GM12892 (cell line): ENCODE measurements at regions not wholly inside any gene's neighbourhood (a gene's known extent, or its start where the extent isn't known, plus 50 kb on each side); places are given as distances from the start of the nearest gene placed in this dataset.
"Not testable (repeated sequence)": the region's sequence is repeated elsewhere in the genome, so short reads cannot be mapped to it uniquely, and the experiment has no call there.

ENCODE experiments used
- DNase-seq: peaks from one replicate; pipeline ENCODE4 v3.0.0; 2011; ENCODE audit not compliant: insufficient read length
- FAIRE-seq: peaks from 2 replicates; lab custom pipeline; 2011; peaks lifted over from hg19 to GRCh38; lab: Jason Lieb, UNC
- POLR2A ChIP-seq: IDR thresholded peaks from 2 replicates; pipeline ENCODE4 v1.6.1; 2011; ENCODE audit warnings: low read depth, low read length, control low read depth
- POLR2AphosphoS5 ChIP-seq: IDR thresholded peaks from 2 replicates; pipeline ENCODE4 v1.6.1; 2011; ENCODE audit warnings: low read depth, low read length, control low read depth
- TAF1 ChIP-seq: IDR thresholded peaks from 2 replicates; pipeline ENCODE4 v1.6.1; 2011; ENCODE audit warnings: low read depth, mild to moderate bottlenecking, control low read depth, low read length, borderline replicate concordance

DNA sequence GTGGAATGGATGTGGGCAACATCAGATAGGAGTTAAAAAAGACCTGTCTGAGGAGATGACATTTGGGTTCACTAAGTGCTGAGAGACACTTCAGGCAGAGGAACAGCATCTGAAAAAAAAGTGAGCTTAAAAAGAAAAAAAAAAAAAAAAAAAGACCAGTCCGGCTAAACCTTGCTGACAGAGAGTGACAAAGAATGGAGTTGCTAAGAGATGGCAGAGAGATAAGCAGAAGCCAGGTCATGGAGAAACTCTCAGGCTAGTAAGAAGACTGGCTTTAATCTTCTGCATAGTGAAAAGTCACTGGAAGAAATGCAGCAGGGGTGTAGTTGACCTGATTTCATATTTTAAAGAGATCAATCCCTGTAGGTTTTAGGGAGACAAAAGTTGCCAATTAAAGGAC lies 711.1 kb upstream of the SEMA3D start:
- DNase-seq, result no peak
- TF ChIP-seq POLR2A, result no peak

DNA sequence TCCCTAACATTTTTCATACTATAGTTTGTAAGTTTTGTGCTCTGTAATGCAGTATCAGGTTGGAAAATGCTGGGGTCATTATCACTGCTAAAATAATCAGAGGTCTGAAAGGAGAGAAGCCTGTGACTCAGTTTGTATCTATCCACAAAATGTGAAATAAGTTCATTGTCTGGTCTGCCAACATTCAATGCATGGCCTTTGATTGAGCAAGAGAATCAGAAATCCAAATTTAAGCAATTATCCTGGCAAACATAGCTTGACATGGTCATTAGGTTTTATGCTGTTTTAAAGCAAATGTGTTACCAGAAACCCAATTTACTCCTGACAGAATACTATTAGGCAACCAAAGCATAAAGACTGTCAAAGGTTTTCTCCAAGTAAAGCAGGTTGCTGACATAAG lies 709.7 kb upstream of the SEMA3D start:
- FAIRE-seq (no peak), DNase-seq (no peak)
- TF ChIP-seq TAF1, result no peak
- no peak for TF ChIP-seq POLR2A
- no peak for TF ChIP-seq POLR2AphosphoS5

More for the DNA sequence above, 711.1 kb upstream of the SEMA3D start:
- FAIRE-seq, result no peak

DNA sequence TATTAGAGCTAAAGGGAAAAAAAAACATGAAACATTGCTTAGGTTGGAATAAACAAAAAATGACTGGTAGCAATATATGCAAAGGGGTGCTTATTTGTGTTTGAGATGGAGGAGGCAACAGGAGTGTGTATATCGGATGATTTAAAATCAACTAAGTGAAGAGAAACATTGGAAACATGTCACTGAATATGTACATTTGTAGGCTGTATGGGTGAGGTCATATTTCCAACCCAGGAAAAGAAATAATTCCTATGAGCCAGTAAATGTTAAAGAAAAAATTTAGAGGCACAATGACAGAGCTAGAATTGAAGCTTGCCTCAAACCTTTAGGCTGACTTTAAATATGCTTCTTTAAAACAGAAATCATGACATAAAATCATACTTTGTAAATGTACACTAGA lies 709.0 kb upstream of the SEMA3D start:
- no peak for TF ChIP-seq POLR2A
- no peak for TF ChIP-seq TAF1
- TF ChIP-seq POLR2AphosphoS5, result no peak
- DNase-seq (no peak), FAIRE-seq (no peak)

DNA sequence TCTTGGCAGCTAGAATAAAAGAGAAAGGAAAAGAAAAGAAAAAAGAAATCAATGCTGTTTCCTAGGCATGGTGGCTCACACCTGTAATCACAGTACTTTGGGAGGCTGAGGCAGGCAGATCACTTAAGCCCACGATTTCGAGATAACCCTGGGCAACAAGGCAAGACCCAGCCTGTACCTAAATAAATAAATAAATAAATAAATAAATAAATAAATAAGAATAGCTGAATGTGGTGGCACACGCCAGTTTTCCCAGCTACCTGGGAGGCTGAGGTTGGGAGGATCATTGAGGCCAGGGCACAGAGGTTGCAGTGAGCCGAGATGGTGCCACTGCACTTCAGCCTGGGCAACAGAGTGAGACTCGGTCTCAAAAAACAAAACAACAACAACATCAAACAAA lies 705.0 kb upstream of the SEMA3D start:
- not testable (repeated sequence) for DNase-seq, FAIRE-seq

DNA sequence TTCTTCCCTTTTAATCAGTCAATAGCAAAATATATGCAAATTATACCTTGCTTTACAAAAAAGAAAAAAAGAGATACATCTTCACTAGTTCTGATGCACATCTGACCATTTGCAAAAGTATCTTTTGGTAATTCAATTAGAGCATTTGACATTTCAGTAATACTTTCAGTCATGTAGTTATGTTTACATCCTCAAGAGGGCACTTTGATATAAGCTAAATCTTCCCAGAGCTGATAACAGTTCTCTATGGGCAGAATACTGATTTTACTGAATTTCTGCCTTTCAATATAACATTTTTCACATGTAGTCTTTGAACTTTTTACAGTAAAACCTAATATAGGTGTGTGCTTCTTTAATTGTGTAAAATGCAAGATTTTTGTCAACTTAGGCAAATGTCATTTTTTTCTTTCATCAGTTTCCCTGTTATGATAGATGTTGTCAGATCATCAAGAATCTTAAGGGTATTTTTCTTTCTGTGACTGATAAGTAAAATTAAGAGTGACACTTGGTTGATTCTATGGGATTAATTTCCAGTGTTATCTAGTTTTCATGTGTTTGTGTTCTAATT lies 703.5 kb upstream of the SEMA3D start:
- DNase-seq (no peak), FAIRE-seq (peak; percentile 69)
- TF ChIP-seq POLR2A, result no peak
- no peak for TF ChIP-seq TAF1
- TF ChIP-seq POLR2AphosphoS5, result no peak

DNA sequence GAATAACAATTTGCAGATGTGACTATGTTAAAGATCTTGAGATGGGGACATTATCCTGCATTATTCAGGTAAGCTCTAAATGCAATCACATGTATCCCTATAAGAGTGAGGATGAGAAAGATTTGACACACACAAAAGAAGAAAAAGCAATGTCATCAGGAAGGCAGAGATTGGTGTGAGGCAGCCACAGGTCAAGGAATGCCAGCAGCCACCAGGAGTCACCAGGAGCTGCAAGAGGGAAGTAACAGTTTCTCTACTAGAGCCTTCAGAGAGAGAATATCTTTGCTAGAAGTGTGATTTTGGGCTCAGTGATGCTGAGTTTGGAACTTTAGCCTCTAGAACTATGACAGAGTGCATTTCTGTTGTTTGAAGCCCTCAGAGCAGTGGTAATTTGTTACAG lies 700.3 kb upstream of the SEMA3D start:
- no peak for TF ChIP-seq POLR2A
- TF ChIP-seq POLR2AphosphoS5, result no peak
- no peak for TF ChIP-seq TAF1
- no peak for DNase-seq
- FAIRE-seq, result no peak

DNA sequence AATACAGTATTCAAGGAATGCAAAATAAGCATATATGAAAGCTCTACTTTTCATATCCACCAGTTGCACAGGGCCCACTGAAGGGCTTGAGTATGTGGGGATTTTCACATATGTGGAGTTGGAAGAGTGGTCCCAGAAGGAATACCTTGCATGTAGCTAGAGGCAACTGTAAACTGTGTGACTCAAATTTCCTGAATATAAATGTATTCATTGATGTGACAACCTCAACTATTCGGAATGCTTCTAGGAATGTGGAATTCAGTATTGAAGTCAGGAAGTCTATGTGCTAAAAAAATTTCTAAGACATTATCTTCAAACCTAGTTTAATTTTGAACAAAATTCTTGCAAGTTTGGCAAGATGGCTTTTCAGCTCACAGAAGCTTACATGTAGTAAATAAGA lies 695.5 kb upstream of the SEMA3D start:
- FAIRE-seq, result no peak
- TF ChIP-seq TAF1 (no peak), POLR2A (no peak), POLR2AphosphoS5 (no peak)
- DNase-seq, result no peak

DNA sequence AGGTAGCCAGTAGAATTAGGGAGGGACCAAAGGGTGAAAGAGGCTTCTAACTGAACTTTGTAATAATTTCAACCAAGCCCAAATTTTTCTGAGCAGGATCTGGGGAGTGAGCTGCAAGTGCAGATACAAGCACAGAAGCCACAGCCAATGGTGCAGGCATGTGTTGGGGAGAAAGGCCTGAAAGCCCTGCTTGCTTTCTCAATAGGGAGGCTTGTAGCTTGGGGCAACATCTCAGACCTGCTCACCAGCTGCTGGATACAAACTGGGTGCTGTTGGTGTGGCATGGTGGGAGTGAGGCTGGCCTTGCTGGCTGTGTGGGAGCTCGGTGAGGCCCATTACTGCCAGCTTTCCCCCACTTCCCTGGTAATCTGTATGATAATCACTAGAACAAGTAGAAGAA lies 688.5 kb upstream of the SEMA3D start:
- DNase-seq, result no peak
- no peak for TF ChIP-seq POLR2A
- TF ChIP-seq POLR2AphosphoS5, result no peak
- no peak for TF ChIP-seq TAF1
- no peak for FAIRE-seq

DNA sequence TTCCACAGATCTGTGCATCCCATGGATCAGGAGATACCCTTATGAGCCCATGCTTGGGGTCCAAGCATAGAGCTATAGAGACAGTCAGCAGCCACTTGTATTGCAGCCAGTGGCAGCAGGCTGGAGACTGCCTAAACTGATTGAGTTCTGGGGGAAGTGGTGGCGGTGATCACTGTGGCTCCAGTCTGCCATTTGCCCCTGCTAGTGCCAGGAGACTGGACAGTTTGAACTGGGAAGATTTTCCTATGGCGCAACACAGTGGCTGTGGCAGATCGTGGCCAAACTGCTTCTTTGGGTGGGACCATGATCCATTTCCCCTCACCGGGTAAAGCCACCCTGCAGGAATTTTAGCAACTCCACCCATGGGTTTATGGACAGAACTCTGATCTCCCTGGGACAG lies 679.7 kb upstream of the SEMA3D start:
- FAIRE-seq (no peak), DNase-seq (no peak)
- TF ChIP-seq POLR2A, result no peak
- no peak for TF ChIP-seq POLR2AphosphoS5
- no peak for TF ChIP-seq TAF1

DNA sequence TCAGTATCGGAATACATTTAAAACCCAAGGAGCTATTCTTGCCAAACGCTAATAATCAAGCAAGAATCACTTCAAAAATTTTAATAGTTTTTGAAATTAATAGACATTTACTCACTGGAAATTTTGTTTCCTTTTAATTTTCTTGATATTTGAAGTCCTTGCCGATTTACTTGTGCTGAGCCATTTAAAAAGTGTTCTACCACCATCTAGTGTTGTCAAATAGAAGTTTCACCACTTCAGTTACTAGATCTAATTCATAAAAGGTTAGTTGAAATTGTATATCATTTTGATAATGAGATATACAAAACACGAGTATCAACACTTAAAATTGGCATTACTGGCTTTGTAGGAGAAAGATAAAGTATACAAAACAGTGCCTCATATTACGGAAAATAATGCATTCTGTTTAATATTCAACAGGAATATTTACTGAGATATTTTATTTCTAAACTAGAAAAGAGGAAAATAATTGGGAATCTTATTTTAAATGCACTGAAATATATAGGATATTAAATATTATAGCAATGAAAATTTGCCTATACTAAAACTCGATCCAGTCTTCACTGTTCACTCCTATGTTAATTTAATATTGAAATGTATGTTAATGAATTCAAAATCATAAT lies 664.8 kb upstream of the SEMA3D start:
- TF ChIP-seq TAF1 (no peak), POLR2AphosphoS5 (no peak), POLR2A (no peak)
- DNase-seq (no peak), FAIRE-seq (no peak)

DNA sequence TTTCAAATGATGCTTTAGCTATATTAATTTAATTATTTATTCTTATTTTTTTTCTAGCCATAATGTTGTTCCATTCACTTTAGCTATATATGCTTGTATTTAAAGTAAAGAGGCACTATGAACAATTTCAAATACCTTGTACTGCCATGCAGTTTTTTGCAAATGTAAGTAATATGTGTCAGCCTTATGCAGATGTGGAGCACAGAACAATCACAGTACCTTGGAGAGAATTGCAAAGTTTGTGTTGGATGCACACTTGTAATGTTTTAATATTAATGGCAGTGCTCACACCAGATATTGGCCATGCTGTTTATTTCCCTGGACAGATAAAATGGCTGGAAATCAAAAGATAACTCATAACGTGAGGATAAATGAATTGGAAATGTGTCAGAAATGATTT lies 663.5 kb upstream of the SEMA3D start:
- DNase-seq (no peak), FAIRE-seq (no peak)
- no peak for TF ChIP-seq POLR2AphosphoS5
- no peak for TF ChIP-seq POLR2A
- TF ChIP-seq TAF1, result no peak

DNA sequence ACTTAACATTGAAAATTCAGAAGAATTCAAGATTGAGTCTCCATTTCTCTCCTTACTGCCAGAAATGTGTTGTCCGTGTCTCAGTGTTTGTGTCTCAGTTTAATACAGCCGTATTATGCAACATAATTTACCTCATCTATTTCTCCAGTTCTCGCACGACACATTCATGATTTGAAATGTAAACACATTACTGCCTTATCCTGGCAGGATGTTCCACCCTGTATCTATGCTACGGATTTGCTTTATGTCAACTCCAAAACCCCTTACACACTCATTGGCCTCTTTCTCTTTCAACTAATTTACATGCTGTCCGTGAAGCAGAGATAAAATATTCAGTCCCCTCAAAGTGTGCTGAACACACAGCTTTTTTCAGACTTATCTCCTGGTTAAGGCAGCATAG lies 653.7 kb upstream of the SEMA3D start:
- TF ChIP-seq POLR2AphosphoS5 (no peak), TAF1 (no peak), POLR2A (no peak)
- FAIRE-seq (no peak), DNase-seq (no peak)

DNA sequence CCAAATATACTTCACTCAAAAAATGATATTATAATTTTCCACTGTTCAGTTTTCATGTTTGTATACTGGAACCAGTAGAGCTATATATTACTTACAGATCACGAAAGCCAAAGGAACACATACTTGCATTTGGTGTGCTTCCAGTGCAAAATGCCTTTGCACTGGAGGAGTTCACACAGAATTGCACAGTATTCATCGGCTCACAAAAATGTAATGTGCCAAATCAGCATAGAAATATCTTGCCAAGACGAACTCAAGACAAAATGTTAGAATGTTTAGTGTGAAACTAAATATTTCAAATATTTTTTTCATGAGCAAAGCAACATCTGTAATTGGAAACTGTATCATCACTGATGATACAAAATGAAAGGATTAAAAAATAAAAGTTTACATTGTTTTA lies 646.2 kb upstream of the SEMA3D start:
- no peak for FAIRE-seq
- TF ChIP-seq POLR2A (no peak), TAF1 (no peak), POLR2AphosphoS5 (no peak)

More for the DNA sequence above, 646.2 kb upstream of the SEMA3D start:
- DNase-seq, result no peak
